ENCODE measurements at regions not wholly inside any gene's neighbourhood (a gene's known extent, or its start where the extent isn't known, plus 50 kb on each side); places are given as distances from the start of the nearest gene placed in this dataset.

GRCh38 chr1:212182579-212182978, 102.6 kb upstream of the PPP2R5A start:
- TF ChIP-seq EZH2 (IDR thresholded peaks at IDR 0.05; ENCODE audit: low read length, unreplicated experiment) (no peak), CTCF (conservative IDR thresholded peaks at IDR 0.05; ENCODE audit: low read depth, low read length) (no peak), EZH2phosphoT487 (IDR thresholded peaks at IDR 0.05; ENCODE audit: borderline replicate concordance, low read length) (no peak)
